ENCODE measurements at regions not wholly inside any gene's neighbourhood (a gene's known extent, or its start where the extent isn't known, plus 50 kb on each side); places are given as distances from the start of the nearest gene placed in this dataset.

GRCh38 chr4:138452826-138453225 lies 210.7 kb upstream of the SLC7A11 start:
- no peak for TF ChIP-seq CTCF (conservative IDR thresholded peaks at IDR 0.05; ENCODE audit: low read length)
- no peak for TF ChIP-seq EZH2phosphoT487 (IDR thresholded peaks at IDR 0.05; ENCODE audit: borderline replicate concordance)
